Neuronal stem cell (in vitro differentiated cells): ENCODE measurements at regions not wholly inside any gene's neighbourhood (a gene's known extent, or its start where the extent isn't known, plus 50 kb on each side); places are given as distances from the start of the nearest gene placed in this dataset.

Source experiments
- DNase-seq: peaks from one replicate; pipeline ENCODE4 v3.0.0-alpha.2; 2013; ENCODE audit warnings: low spot score
- H2AFZ ChIP-seq: one replicate; pipeline ENCODE4 v1.6.1; 2013; ENCODE audit warnings: mild to moderate bottlenecking, low read length, inconsistent platforms
- H2AK5ac ChIP-seq: 2 replicates; pipeline ENCODE4 v1.6.1; 2013; ENCODE audit warnings: low read depth, mild to moderate bottlenecking, inconsistent platforms, low read length, moderate library complexity, mixed read lengths
- H2BK120ac ChIP-seq: 2 replicates; pipeline ENCODE4 v1.6.1; 2013; ENCODE audit warnings: low read depth, mild to moderate bottlenecking, inconsistent platforms, low read length, moderate library complexity, mixed read lengths
- H2BK12ac ChIP-seq: one replicate; pipeline ENCODE4 v1.6.1; 2013; ENCODE audit warnings: low read length, inconsistent platforms
- H2BK15ac ChIP-seq: 2 replicates; pipeline ENCODE4 v1.6.1; 2013; ENCODE audit warnings: mild to moderate bottlenecking, low read length, inconsistent platforms, mixed read lengths
- H2BK5ac ChIP-seq: one replicate; pipeline ENCODE4 v1.6.1; 2013; ENCODE audit warnings: inconsistent platforms, mild to moderate bottlenecking, low read length, moderate library complexity
- H3K14ac ChIP-seq: one replicate; pipeline ENCODE4 v1.6.1; 2013; ENCODE audit warnings: low read length, inconsistent platforms
- H3K18ac ChIP-seq: 2 replicates; pipeline ENCODE4 v1.6.1; 2013; ENCODE audit warnings: low read length, inconsistent platforms
- H3K23ac ChIP-seq: 2 replicates; pipeline ENCODE4 v1.6.1; 2013; ENCODE audit warnings: low read depth, mild to moderate bottlenecking, mixed read lengths, low read length, inconsistent platforms; ENCODE audit not compliant: poor library complexity
- H3K27ac ChIP-seq: replicated peaks from 3 replicates; pipeline ENCODE4 v1.5.1; 2013; ENCODE audit warnings: low read length, inconsistent platforms
- H3K27me3 ChIP-seq, 3 experiments: 2 replicates each; pipeline ENCODE4 v1.6.1; 2013; ENCODE audit warnings: low read length in 3 of 3, mild to moderate bottlenecking in 2 of 3, inconsistent platforms in 1 of 3, low read depth in 1 of 3, mixed read lengths in 1 of 3, moderate library complexity in 1 of 3; ENCODE audit not compliant: control insufficient read depth in 3 of 3, insufficient read depth in 3 of 3
- H3K36me3 ChIP-seq, 2 donors: replicated peaks in 1 of 2; 2 replicates each; pipeline ENCODE4 v1.6.1; 2013; ENCODE audit warnings: low read length in 2 of 2; ENCODE audit not compliant: control insufficient read depth in 2 of 2, insufficient read depth in 2 of 2
- H3K4ac ChIP-seq: 2 replicates; pipeline ENCODE4 v1.6.1; 2013; ENCODE audit warnings: inconsistent platforms, mild to moderate bottlenecking, low read length, moderate library complexity
- H3K4me1 ChIP-seq, 2 donors: 1 replicate in 1 of 2; 2 replicates in 1 of 2; pipeline ENCODE4 v1.6.1; 2013; ENCODE audit warnings: low read length in 2 of 2, low read depth in 1 of 2; ENCODE audit not compliant: control insufficient read depth in 2 of 2, insufficient read depth in 1 of 2
- H3K4me2 ChIP-seq: one replicate; pipeline ENCODE4 v1.6.1; 2013; ENCODE audit warnings: mild to moderate bottlenecking, low read length, inconsistent platforms; ENCODE audit not compliant: insufficient read depth, poor library complexity, severe bottlenecking
- H3K4me3 ChIP-seq, 2 donors: 2 replicates each; pipeline ENCODE4 v1.5.1; 2013; ENCODE audit warnings: low read length in 2 of 2, mild to moderate bottlenecking in 2 of 2, inconsistent platforms in 1 of 2, moderate library complexity in 1 of 2
- H3K79me1 ChIP-seq: one replicate; pipeline ENCODE4 v1.6.1; 2013; ENCODE audit warnings: low read depth, mild to moderate bottlenecking, inconsistent platforms, low read length, moderate library complexity
- H3K9ac ChIP-seq: one replicate; pipeline ENCODE4 v1.6.1; 2013; ENCODE audit warnings: mild to moderate bottlenecking, low read depth, low read length, inconsistent platforms; ENCODE audit not compliant: poor library complexity
- H3K9me3 ChIP-seq, 2 donors: replicated peaks in 1 of 2; 2 replicates each; pipeline versions ENCODE3 to v1.6.1; 2013; ENCODE audit warnings: low read length in 2 of 2, mild to moderate bottlenecking in 2 of 2, inconsistent platforms in 1 of 2, low read depth in 1 of 2, mixed read lengths in 1 of 2, moderate library complexity in 1 of 2; ENCODE audit not compliant: control insufficient read depth in 2 of 2, insufficient read depth in 1 of 2
- H4K8ac ChIP-seq: one replicate; pipeline ENCODE4 v1.6.1; 2013; ENCODE audit warnings: low read depth, mild to moderate bottlenecking, inconsistent platforms, low read length, moderate library complexity
- H4K91ac ChIP-seq: one replicate; pipeline ENCODE4 v1.6.1; 2013; ENCODE audit warnings: low read length, low read depth, mild to moderate bottlenecking, inconsistent platforms; ENCODE audit not compliant: poor library complexity
- WGBS, 2 donors: extraction: QIAGEN DNeasy Blood & Tissue Kit; methylation state at CpG; one replicate each; pipeline ENCODE4 v1.1.7; 2013; ENCODE audit warnings: missing lambda C conversion rate in 2 of 2, mixed read lengths in 1 of 2; ENCODE audit not compliant: insufficient read length in 2 of 2, insufficient replicate concordance in 1 of 2; ENCODE audit errors: extremely low coverage in 2 of 2; 5-methylcytosine and 5-hydroxymethylcytosine counted together

GRCh38 chr5:60495644-60496520, 204.1 kb downstream of the DEPDC1B start:
- WGBS, 2 donors: no CpG with 5 or more reads among the region's 7 CpGs
- no peaks in the 10 kb centered on the region for H3K79me1 ChIP-seq
- no peak overlapping the region for H3K27ac ChIP-seq
- no peak overlapping the region for H4K91ac ChIP-seq
- no peak for DNase-seq
- H2BK120ac ChIP-seq: no peak overlapping the region
- no peak overlapping the region for H3K9ac ChIP-seq
- H3K9me3 ChIP-seq: no peaks in the 10 kb centered on the region
- no peak overlapping the region for H2BK5ac ChIP-seq
- H3K4me1 ChIP-seq: peaks cover 0 to 6% of the 10 kb centered on the region in 2 donors
- H3K18ac ChIP-seq: no peak overlapping the region
- no peak overlapping the region for H3K4me2 ChIP-seq
- H4K8ac ChIP-seq: no peak overlapping the region
- H2AK5ac ChIP-seq: no peak overlapping the region
- H3K27me3 ChIP-seq: no peaks in the 10 kb centered on the region
- H2BK12ac ChIP-seq: no peak overlapping the region
- no peak overlapping the region for H3K23ac ChIP-seq
- H3K4me3 ChIP-seq: no peak overlapping the region
- no peak overlapping the region for H2BK15ac ChIP-seq
- no peak overlapping the region for H2AFZ ChIP-seq
- H3K14ac ChIP-seq: no peak overlapping the region
- H3K4ac ChIP-seq: no peak overlapping the region
- no peaks in the 10 kb centered on the region for H3K36me3 ChIP-seq

DNA sequence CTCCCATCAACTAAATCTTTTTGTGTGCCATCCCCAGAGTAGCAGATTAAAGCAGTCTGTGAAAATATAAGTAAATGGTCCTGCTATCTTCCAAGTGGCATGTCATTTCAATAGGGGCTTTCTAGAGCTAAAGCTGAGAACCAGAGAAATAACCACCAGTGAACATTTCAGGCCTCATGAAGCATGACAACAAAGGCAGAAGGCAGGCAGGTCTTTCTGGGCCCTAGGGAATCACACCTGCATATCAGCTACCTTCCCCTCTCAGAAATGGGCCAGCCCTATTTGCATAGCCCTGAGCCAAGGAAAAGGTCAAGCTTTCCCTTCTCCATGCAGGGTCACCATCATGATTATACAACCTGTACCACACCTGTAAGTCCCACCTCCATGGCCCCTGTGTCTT, 205.3 kb downstream of the DEPDC1B start:
- Histone ChIP-seq H3K14ac (no peak overlapping the region), H3K9me3 (no peaks in the 10 kb centered on the region), H2AFZ (no peak overlapping the region), H4K91ac (no peak overlapping the region), H3K79me1 (no peaks in the 10 kb centered on the region), H2BK5ac (no peak overlapping the region), H2BK120ac (no peak overlapping the region), H3K23ac (no peak overlapping the region), H4K8ac (no peak overlapping the region), H3K4ac (no peak overlapping the region), H3K4me3 (no peak overlapping the region), H3K27me3 (no peaks in the 10 kb centered on the region), H3K18ac (no peak overlapping the region), H3K4me2 (no peak overlapping the region), H3K27ac (no peak overlapping the region), H2AK5ac (no peak overlapping the region), H3K9ac (no peak overlapping the region), H2BK15ac (no peak overlapping the region), H3K36me3 (no peaks in the 10 kb centered on the region), H3K4me1 (peaks cover 0 to 6% of the 10 kb centered on the region in 2 donors), H2BK12ac (no peak overlapping the region)
- DNase-seq: no peak

DNA sequence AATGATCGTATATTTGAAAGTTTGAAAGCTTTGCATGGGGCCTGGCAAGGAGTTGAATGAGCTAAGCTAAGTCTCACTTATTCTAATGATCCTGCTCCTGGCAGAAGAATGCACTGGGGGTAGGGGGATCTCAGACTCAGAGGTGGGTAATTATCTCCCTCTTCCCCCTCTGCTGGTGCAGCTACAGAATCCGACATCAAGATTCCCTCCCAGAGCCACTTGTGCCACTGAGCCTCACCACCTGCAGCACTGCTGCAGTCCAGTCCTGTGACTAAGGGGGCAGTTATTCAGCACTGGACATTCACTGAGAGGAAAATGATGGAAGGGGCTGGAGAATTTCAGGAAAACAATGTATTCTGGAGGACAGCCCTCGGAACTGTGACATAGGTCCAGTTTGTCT, 205.8 kb downstream of the DEPDC1B start:
- no peak overlapping the region for H3K14ac ChIP-seq
- H3K27ac ChIP-seq: no peak overlapping the region
- H2BK12ac ChIP-seq: no peak overlapping the region
- no peak overlapping the region for H3K23ac ChIP-seq
- peaks cover 0 to 6% of the 10 kb centered on the region in 2 donors for H3K4me1 ChIP-seq
- H2AK5ac ChIP-seq: no peak overlapping the region
- H3K4me2 ChIP-seq: no peak overlapping the region
- no peaks in the 10 kb centered on the region for H3K36me3 ChIP-seq
- H3K9me3 ChIP-seq: no peaks in the 10 kb centered on the region
- H3K4ac ChIP-seq: no peak overlapping the region
- H3K9ac ChIP-seq: no peak overlapping the region
- no peak overlapping the region for H2AFZ ChIP-seq
- no peak overlapping the region for H2BK15ac ChIP-seq
- H3K79me1 ChIP-seq: no peaks in the 10 kb centered on the region
- no CpG with 5 or more reads among the region's 3 CpGs for WGBS, 2 donors
- H2BK5ac ChIP-seq: no peak overlapping the region
- H3K27me3 ChIP-seq: no peaks in the 10 kb centered on the region
- no peak overlapping the region for H2BK120ac ChIP-seq
- H4K8ac ChIP-seq: no peak overlapping the region
- no peak overlapping the region for H3K18ac ChIP-seq
- H4K91ac ChIP-seq: no peak overlapping the region
- no peak for DNase-seq
- H3K4me3 ChIP-seq: no peak overlapping the region

- H3K18ac ChIP-seq: no peak overlapping the region
- H3K36me3 ChIP-seq: no peaks in the 10 kb centered on the region
- H3K9ac ChIP-seq: no peak overlapping the region
- H2BK12ac ChIP-seq: no peak overlapping the region
- H3K4me2 ChIP-seq: no peak overlapping the region
- no peak overlapping the region for H2AK5ac ChIP-seq
- no peaks in the 10 kb centered on the region for H3K79me1 ChIP-seq
- H3K9me3 ChIP-seq: no peaks in the 10 kb centered on the region
- no peak overlapping the region for H3K14ac ChIP-seq
- DNase-seq: no peak
- no peak overlapping the region for H2BK120ac ChIP-seq
- no peak overlapping the region for H3K27ac ChIP-seq
- no peak overlapping the region for H2BK15ac ChIP-seq
- H3K27me3 ChIP-seq: no peaks in the 10 kb centered on the region
- H4K91ac ChIP-seq: no peak overlapping the region
- H3K4me3 ChIP-seq: no peak overlapping the region
- no peak overlapping the region for H3K4ac ChIP-seq
- peaks cover 0 to 6% of the 10 kb centered on the region in 2 donors for H3K4me1 ChIP-seq
- no peak overlapping the region for H4K8ac ChIP-seq
- H2AFZ ChIP-seq: no peak overlapping the region
- no peak overlapping the region for H2BK5ac ChIP-seq
- WGBS, 2 donors: no CpG with 5 or more reads among the region's 2 CpGs
- no peak overlapping the region for H3K23ac ChIP-seq
These were observed 206.6 kb downstream of the DEPDC1B start for GRCh38 chr5:60493372-60493771.
